HG03342 (cell line): ENCODE measurements at regions not wholly inside any gene's neighbourhood (a gene's known extent, or its start where the extent isn't known, plus 50 kb on each side); places are given as distances from the start of the nearest gene placed in this dataset.
"Not testable (repeated sequence)": the region's sequence is repeated elsewhere in the genome, so short reads cannot be mapped to it uniquely, and the experiment has no call there.

ENCODE experiments used
- ATAC-seq: cut with Tn5 transposase; IDR thresholded peaks from one replicate; pipeline ENCODE4 v1.9.1; 2021; ENCODE audit warnings: mild to moderate bottlenecking, moderate library complexity; ENCODE audit not compliant: unreplicated experiment

DNA sequence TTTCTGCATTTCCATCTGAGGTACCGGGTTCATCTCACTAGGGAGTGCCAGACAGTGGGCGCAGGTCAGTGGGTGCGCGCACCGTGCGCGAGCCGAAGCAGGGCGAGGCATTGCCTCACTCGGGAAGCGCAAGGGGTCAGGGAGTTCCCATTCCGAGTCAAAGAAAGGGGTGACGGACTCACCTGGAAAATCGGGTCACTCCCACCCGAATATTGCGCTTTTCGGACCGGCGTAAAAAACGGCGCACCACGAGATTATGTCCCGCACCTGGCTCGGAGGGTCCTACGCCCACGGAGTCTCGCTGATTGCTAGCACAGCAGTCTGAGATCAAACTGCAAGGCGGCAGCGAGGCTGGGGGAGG lies 175.1 kb downstream of the MEX3B start:
- ATAC-seq: not testable (repeated sequence)

DNA sequence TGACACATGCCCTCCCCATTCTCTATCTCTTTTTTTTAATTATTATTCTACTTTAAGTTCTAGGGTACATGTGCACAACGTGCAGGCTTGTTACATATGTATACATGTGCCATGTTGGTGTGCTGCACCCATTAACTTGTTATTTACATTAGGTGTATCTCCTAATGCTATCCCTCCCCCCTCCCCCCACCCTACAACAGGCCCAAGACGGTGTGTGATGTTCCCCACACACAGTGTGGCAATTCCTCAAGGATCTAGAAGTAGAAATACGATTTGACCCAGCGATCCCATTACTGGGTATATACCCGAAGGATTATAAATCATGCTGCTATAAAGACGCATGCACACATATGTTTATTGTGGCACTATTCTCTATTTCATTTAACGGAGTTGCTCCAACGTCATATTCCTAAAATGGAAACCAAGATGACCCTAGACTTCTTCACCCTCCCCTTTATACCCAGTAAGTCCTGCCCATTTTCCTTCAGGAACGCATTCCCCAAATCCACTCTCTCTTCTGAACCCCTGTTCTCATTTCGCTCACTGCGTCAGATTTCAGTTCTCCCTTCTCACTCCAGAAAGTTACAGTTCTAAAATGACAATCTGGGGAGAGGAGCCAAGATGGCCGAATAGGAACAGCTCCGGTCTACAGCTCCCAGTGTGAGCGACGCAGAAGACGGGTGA lies 175.6 kb downstream of the MEX3B start:
- not testable (repeated sequence) for ATAC-seq

DNA sequence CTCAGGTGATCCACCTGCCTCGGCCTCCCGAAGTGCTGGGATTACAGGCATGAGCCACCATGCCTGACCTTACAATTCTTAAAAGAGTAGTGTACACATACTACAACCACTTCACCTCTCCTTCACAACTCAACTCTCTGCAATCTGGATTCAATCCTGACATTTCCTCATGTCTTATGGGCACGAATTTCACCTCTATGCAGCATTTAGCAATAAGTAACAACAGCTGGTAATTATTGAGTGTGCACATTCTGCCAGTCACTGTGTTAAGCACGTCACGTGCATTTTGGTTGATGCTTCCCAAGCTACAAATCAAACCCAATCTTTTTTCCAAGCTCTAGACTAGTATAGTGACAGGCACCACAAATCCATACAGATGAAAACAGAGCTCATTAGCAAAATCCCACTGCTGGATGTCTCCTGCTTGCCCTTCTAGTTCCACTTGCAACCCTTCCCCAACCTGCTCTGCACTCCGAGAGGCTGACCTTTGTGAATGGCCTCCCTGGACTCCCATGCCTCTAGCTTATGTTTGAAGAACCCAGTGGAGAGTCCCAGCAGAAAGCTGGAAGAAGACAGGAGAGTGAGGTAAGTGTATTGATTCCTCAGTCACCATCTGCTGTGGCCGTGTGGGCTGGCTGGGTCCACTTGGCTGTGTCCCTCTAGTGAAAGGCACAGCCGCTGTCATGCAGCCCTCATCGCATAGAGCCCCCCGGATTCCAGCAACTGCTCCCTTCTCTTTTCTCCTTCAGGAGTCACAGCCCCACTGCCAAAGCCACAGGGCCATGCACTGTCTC lies 176.5 kb downstream of the MEX3B start:
- no peak for ATAC-seq

GRCh38 chr15:81865850-81866537 lies 179.8 kb downstream of the MEX3B start:
- peak; percentile 98 for ATAC-seq

DNA sequence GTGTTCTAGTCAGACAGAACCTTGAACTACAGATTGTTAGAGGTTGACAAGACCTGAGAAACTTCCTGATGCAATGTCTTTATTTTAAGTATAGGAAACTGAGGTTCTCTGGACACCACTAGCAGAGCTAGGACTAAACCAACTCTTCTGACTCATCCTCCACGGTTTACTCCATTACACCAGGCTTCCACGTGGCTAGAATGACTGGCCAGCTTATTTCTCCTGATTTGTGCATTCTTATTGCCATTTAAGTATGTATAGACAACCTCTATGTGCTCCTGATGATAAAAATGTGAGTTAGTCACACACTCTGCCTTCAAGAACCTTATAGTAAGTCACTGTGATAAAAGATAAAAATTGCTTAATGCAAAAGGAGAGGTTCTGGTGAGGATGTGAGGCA lies 182.7 kb downstream of the MEX3B start:
- ATAC-seq: no peak

DNA sequence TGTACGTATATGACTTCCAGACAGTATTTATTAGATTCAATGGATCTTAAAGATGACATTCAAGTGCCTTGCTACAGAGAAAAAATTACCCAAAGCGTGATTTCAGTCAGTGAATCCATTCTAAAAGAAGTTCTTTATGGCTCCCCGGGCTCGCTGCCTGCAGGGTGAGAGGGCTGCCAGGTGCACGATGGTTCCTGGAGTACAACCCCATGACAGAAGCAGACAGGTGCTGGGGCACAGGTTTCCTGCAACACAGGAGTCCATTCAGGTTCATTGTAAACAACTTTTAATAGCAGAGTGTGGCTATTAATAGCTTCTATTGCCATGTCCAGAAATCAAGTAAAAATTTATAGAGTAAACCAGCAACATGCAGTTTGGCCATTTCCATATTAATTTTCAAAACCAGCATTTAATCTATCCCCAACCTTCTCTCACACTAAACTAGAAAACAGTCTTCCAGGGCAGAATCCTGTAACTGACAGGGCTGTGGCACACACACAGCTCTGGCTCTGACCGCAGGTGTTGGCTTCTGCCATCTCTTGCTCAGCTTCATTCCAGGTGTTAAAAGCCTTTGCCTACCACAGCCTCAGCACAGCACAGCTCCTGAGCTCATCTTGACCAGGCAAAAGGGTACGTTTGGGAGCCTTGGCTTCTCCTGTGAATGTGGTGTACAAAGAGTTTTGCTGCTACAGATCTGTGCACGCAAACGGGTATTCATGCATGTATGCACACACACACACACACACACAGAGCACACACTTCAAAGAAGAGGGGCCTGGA lies 185.9 kb downstream of the MEX3B start:
- no peak for ATAC-seq

- no peak for ATAC-seq
Observed at GRCh38 chr15:81858586-81858985, 187.2 kb downstream of the MEX3B start.

GRCh38 chr15:81858136-81858535 lies 187.7 kb downstream of the MEX3B start:
- ATAC-seq: no peak

DNA sequence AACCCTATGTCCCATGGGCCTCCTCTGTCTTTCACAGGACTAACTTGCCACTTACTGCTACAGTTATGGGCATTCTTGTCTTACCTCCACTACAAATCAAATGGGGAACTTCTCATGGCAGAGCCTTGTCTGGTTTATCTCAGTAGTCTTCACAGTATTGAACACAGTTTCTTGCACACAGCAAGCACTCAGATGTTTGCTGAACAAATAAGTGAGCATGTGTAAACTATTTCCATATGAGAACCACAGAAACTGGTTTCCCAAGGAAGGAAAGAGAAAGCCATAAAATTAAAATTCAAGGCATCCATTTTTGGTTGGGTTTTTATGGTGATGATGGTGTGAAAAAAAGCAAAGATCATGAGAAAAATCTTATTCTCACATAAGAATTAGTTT lies 189.2 kb downstream of the MEX3B start:
- no peak for ATAC-seq

GRCh38 chr15:81856001-81856633 lies 189.7 kb downstream of the MEX3B start:
- no peak for ATAC-seq

DNA sequence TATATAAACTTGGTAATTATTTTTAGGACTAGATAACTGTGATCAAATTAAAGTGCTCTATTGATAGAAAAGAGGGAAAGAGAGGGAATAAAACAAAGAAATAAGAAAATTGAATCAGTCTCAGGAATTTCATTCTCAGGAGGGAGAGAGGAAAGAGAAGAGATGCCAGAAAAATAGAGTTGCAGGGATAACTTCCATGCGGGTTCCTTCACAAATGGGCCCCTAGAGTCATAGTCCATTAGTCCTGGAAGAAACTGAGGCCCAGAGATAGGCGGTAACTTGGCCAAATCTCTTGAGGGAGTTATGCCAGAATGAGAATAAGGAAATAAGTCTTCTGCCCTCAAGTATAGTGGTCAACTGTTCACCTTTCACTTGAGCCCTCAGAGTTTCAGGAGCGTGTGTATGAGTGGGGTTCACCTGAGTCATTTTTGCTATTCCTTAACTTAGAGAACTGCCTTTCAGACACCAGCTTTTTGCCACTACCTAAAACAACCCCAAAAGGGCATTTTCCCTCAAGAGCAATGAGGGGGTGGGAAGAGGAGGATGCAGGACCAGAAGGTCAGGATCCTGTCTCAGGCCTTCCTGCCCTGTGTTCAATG lies 192.6 kb downstream of the MEX3B start:
- ATAC-seq: no peak

- ATAC-seq: no peak
Observed at GRCh38 chr15:81852411-81853149, 193.2 kb downstream of the MEX3B start.

DNA sequence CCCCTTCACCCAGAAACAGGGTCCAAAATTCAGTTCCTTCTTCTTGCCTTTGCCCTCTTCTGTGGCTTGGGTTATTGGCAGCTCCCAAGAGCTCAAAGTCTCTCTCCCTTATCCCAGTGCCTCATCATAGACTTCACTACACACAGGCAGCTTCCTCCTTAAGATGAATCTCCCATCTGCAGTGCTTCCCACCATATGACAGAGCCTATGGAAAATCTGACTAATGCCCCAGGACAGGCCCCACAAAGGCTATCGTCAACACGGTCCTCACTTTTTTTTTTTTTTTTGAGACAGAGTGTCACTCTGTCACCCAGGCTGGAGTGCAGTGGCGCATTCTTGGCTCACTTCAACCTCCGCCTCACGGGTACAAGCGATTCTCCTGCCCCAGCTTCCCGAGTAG lies 194.1 kb downstream of the MEX3B start:
- no peak for ATAC-seq

GRCh38 chr15:81851325-81851724 lies 194.5 kb downstream of the MEX3B start:
- no peak for ATAC-seq

- ATAC-seq: no peak
Observed at GRCh38 chr15:81849289-81849688, 196.5 kb downstream of the MEX3B start.

DNA sequence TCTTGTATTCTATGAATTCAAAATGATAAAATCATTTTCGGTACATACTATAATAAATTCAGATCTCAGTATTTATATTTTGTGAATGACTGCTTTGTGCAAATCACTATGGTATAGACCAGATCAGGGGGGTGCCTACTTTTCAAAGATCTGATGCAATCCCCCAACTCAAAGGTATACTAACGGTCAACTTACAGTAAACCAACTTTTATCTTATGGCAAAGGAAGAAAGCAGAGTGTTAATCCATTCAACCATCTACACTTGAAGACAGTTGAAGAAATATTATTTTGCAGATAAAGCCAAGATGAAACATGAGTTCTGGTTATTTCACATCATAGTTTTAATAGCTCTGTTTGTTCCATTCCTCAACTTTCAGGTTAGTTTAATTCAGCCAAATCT lies 197.1 kb downstream of the MEX3B start:
- ATAC-seq: no peak

DNA sequence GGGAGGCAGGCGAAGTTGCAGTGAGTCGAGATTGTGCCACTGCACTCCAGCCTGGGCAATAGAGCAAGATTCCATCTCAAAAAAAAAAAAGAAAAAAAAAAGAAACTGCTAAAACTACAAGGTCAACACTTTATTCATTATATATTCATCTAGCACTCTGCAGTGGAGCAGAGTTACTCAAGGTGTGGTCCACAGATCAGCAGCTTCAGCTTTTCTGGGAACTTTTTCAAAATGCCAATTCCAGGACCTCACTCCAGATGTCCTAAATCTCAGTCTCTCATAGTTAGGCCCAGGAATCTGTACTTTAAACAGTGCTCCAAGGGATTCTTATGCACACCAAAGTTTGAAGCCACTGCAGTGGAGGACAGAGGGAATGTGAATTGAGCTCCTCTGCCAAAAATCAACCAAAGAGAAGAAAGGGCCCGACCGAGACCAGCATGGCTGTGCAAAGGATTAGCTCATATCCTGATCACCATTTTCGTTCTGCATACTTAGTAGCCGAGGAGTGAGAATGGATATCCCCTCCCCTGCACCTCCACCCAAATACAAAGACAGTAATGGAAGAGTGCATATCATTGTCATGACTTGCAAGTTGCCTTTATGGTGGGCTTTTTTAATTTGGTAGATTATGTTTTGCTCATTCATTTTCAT lies 201.9 kb downstream of the MEX3B start:
- ATAC-seq: no peak

- no peak for ATAC-seq
Observed at GRCh38 chr15:81843226-81843625, 202.6 kb downstream of the MEX3B start.

DNA sequence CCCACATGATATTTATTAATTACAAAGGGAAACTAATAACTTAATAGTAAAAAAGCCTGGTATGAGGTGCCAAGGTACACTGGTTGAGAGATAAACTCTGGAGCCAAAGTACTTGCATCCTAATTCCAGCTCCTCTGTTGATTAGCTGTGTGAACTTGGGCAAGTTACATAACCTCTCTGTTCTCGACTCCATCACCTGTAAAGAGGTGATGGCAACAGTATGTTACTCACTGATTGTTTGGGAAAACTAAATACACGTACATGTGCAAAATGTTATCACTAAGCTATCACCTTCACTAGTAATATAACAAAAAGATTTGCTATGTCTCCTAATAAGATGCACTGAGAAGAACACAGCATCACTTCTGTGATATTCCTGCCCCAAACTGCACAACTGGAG lies 206.4 kb downstream of the MEX3B start:
- no peak for ATAC-seq
